ENCODE measurements at regions not wholly inside any gene's neighbourhood (a gene's known extent, or its start where the extent isn't known, plus 50 kb on each side); places are given as distances from the start of the nearest gene placed in this dataset.

DNA sequence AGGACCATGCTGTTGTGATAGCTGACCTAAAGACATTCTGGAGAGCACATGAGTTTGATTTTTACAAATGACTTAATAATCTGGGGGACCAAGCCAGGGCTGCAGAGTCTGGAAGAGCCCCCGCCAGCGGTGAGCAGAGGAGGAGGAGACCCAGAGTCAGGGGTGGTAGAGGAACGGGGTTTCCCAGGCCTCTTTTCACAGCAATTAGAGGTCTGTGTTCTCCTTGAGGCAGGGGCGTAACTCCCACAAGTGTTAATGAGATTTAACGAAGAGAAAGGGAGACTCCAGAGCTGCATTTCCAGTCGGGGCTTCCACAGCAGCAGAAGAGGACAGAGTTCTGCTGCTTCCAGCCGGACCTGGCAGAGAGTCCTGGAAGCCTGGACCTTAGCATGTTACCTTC is 137.9 kb upstream of the SLC24A2 start:
- peaks cover 20% of the 10 kb centered on the region for H3K27me3 ChIP-seq (ENCODE audit: insufficient read depth, insufficient read length)

DNA sequence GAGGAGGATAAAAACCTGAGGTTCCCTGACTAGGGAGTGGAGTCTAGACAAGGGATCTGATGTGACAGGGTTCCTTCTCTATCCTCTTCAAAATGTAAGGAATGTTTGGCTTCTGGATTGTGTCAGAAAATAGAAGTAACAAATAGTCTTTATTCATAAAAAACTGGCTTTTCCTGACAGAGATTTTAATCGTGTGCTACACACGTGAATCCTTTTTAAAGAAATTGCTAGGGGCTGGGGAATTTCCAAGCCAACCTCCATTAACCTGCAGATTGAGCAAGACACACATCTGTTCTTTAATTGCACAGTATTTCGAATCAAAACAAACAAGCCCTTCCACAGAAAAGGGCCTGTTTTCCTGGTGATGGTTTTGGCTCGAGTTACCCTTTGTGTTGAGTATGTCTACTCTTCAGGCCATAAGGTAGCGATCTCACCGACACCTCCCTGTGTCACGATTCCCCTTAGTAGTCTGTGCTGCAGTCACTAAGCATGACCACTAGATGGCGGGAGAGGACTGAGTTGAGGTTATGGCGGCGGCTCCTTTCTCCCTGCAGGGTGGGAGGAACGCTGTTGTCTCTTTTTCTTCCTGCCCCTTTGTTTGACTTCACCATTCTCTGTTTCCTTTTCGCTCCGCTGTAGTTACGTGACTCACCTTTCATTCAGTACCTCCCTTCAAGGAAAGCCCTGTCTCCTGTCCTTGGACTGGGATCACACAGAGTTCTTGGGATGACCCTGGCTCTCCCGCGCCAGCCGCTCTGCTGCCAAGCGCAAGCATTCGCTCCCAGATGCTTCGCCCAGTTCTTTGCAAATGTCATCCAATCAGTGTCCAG is 137.1 kb upstream of the SLC24A2 start:
- no peak overlapping the region for H3K9ac ChIP-seq (ENCODE audit: insufficient read length, low read depth)
- no peak overlapping the region for H3K4me3 ChIP-seq (ENCODE audit: insufficient read length, low read depth)
- no peaks in the 10 kb centered on the region for H3K9me3 ChIP-seq (ENCODE audit: insufficient read depth, low read length)
- TF ChIP-seq ZNF274 (IDR thresholded peaks at IDR 0.05; ENCODE audit: low read depth, low read length) (no peak), SUZ12 (IDR thresholded peaks at IDR 0.05; ENCODE audit: extremely low read depth, insufficient read depth, insufficient read length) (no peak), YY1 (IDR thresholded peaks at IDR 0.05; ENCODE audit: insufficient read depth, insufficient read length) (no peak)
- peak; percentile 74 for DNase-seq (ENCODE audit: low read depth, low spot score)
- no peaks in the 10 kb centered on the region for H3K4me1 ChIP-seq (ENCODE audit: insufficient read depth, insufficient read length)
- H3K36me3 ChIP-seq (ENCODE audit: insufficient read depth, insufficient read length, low read length) = no peaks in the 10 kb centered on the region
- H3K27me3 ChIP-seq (ENCODE audit: insufficient read depth, insufficient read length) = peaks cover 20% of the 10 kb centered on the region

More for the DNA sequence above, 137.9 kb upstream of the SLC24A2 start:
- H3K4me3 ChIP-seq (ENCODE audit: insufficient read length, low read depth) = no peak overlapping the region
- no peak for DNase-seq (ENCODE audit: low read depth, low spot score)
- H3K9ac ChIP-seq (ENCODE audit: insufficient read length, low read depth) = no peak overlapping the region
- no peaks in the 10 kb centered on the region for H3K4me1 ChIP-seq (ENCODE audit: insufficient read depth, insufficient read length)
- H3K36me3 ChIP-seq (ENCODE audit: insufficient read depth, insufficient read length, low read length) = no peaks in the 10 kb centered on the region
- no peaks in the 10 kb centered on the region for H3K9me3 ChIP-seq (ENCODE audit: insufficient read depth, low read length)
- TF ChIP-seq YY1 (IDR thresholded peaks at IDR 0.05; ENCODE audit: insufficient read depth, insufficient read length) (no peak), SUZ12 (IDR thresholded peaks at IDR 0.05; ENCODE audit: extremely low read depth, insufficient read depth, insufficient read length) (no peak), ZNF274 (IDR thresholded peaks at IDR 0.05; ENCODE audit: low read depth, low read length) (no peak)

DNA sequence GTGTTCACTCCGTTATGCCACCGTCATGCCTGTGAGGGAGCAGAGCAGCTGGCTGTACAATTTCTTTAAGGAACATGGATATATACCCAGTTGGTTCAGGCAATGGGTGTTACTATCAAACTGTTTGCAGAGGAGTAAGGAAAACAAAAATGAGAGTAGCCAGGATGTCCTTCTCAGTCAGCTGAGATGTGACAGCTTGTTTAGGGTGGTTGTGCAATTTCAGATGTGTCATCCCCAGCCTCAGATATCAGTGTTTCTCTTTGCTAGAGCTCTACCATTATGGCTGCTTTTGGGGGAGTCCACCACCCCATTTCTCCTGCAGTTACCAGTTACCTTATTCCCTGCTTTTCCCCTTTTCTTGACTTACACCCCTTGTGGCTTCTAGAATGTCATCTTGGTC is 135.2 kb upstream of the SLC24A2 start:
- H3K9me3 ChIP-seq (ENCODE audit: insufficient read depth, low read length) = no peaks in the 10 kb centered on the region
- no peak for DNase-seq (ENCODE audit: low read depth, low spot score)
- peaks cover 20% of the 10 kb centered on the region for H3K27me3 ChIP-seq (ENCODE audit: insufficient read depth, insufficient read length)
- H3K9ac ChIP-seq (ENCODE audit: insufficient read length, low read depth) = no peak overlapping the region
- no peaks in the 10 kb centered on the region for H3K4me1 ChIP-seq (ENCODE audit: insufficient read depth, insufficient read length)
- H3K36me3 ChIP-seq (ENCODE audit: insufficient read depth, insufficient read length, low read length) = no peaks in the 10 kb centered on the region
- no peak for TF ChIP-seq SUZ12 (IDR thresholded peaks at IDR 0.05; ENCODE audit: extremely low read depth, insufficient read depth, insufficient read length)
- no peak for TF ChIP-seq ZNF274 (IDR thresholded peaks at IDR 0.05; ENCODE audit: low read depth, low read length)
- no peak for TF ChIP-seq YY1 (IDR thresholded peaks at IDR 0.05; ENCODE audit: insufficient read depth, insufficient read length)
- H3K4me3 ChIP-seq (ENCODE audit: insufficient read length, low read depth) = no peak overlapping the region

DNA sequence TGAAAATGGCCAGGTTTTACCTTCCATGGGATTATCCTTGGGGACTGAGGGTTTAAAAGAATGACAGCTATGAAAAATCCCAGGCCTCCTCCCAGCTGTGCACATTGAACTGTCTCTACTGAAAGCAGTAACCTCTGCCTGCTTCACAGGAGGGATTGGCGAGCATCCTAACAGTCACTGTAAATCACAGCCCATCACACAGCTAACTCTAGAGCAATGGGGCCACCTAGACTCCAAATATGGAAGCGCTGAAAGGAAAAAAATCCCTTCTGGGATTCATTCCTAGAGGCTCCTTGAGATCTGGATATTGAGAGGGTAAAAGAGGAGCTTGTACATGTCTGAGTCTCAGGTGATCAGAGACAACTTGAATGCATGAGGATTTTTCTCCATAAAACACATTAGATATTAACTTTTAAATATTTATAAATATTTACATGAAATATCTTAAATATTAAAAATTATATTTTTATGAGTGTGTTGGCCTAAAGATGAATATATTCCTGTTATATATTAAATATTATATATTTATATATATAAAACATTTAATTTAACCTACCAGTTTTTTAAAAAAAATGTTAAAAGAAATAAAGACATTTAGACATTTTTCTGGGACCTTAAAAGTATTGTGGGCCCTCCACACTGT is 133.8 kb upstream of the SLC24A2 start:
- H3K9ac ChIP-seq (ENCODE audit: insufficient read length, low read depth) = no peak overlapping the region
- H3K4me1 ChIP-seq (ENCODE audit: insufficient read depth, insufficient read length) = no peaks in the 10 kb centered on the region
- TF ChIP-seq ZNF274 (IDR thresholded peaks at IDR 0.05; ENCODE audit: low read depth, low read length) (no peak), YY1 (IDR thresholded peaks at IDR 0.05; ENCODE audit: insufficient read depth, insufficient read length) (no peak), SUZ12 (IDR thresholded peaks at IDR 0.05; ENCODE audit: extremely low read depth, insufficient read depth, insufficient read length) (no peak)
- H3K4me3 ChIP-seq (ENCODE audit: insufficient read length, low read depth) = no peak overlapping the region
- no peaks in the 10 kb centered on the region for H3K9me3 ChIP-seq (ENCODE audit: insufficient read depth, low read length)
- peak; percentile 64 for DNase-seq (ENCODE audit: low read depth, low spot score)
- no peaks in the 10 kb centered on the region for H3K36me3 ChIP-seq (ENCODE audit: insufficient read depth, insufficient read length, low read length)
- peaks cover 20% of the 10 kb centered on the region for H3K27me3 ChIP-seq (ENCODE audit: insufficient read depth, insufficient read length)

DNA sequence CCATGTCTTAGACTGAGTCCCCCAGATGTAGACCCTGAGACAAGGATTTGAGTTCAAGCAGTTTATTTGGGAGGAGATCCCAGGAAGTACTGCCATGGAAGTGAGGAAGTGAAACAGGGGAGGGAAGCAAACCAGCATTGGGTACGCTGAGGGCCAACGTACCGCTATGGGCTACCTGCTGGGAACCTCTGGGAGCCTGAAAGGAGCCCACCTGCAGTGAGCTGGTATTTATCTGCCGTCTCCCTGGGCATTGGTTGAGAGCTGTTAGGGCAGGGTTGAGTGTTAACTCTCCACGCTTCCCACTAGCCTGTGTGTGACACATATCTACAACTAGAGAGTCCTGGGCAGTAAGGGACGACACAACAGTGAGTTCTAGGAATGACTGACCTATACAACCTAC is 131.6 kb upstream of the SLC24A2 start:
- no peak overlapping the region for H3K9ac ChIP-seq (ENCODE audit: insufficient read length, low read depth)
- no peaks in the 10 kb centered on the region for H3K4me1 ChIP-seq (ENCODE audit: insufficient read depth, insufficient read length)
- DNase-seq (ENCODE audit: low read depth, low spot score) = no peak
- H3K4me3 ChIP-seq (ENCODE audit: insufficient read length, low read depth) = no peak overlapping the region
- no peaks in the 10 kb centered on the region for H3K9me3 ChIP-seq (ENCODE audit: insufficient read depth, low read length)
- peaks cover 14% of the 10 kb centered on the region for H3K27me3 ChIP-seq (ENCODE audit: insufficient read depth, insufficient read length)
- TF ChIP-seq YY1 (IDR thresholded peaks at IDR 0.05; ENCODE audit: insufficient read depth, insufficient read length) (no peak), ZNF274 (IDR thresholded peaks at IDR 0.05; ENCODE audit: low read depth, low read length) (no peak)
- no peaks in the 10 kb centered on the region for H3K36me3 ChIP-seq (ENCODE audit: insufficient read depth, insufficient read length, low read length)

DNA sequence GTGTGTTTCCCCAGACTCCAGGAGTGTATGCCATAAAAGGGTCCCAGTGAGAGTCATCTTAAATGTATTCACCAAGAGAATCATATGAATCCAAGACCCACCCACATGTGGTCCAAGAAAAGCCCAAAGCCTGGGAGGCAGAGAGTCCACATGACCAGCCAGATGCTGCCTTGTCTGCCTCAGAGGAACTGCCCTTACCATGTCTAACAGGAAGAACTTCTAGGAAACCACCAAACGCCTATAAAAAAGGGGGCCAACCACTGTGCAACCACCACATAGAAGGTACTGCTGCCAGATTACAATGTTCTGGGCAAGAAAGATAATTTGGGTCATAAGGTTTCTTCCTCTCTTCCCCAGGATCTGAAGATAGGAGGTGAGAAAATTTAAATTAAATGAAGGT is 129.8 kb upstream of the SLC24A2 start:
- no peak overlapping the region for H3K9ac ChIP-seq (ENCODE audit: insufficient read length, low read depth)
- H3K36me3 ChIP-seq (ENCODE audit: insufficient read depth, insufficient read length, low read length) = no peaks in the 10 kb centered on the region
- H3K27me3 ChIP-seq (ENCODE audit: insufficient read depth, insufficient read length) = no peaks in the 10 kb centered on the region
- no peaks in the 10 kb centered on the region for H3K4me1 ChIP-seq (ENCODE audit: insufficient read depth, insufficient read length)
- DNase-seq (ENCODE audit: low read depth, low spot score) = no peak
- no peaks in the 10 kb centered on the region for H3K9me3 ChIP-seq (ENCODE audit: insufficient read depth, low read length)
- no peak overlapping the region for H3K4me3 ChIP-seq (ENCODE audit: insufficient read length, low read depth)
- TF ChIP-seq ZNF274 (IDR thresholded peaks at IDR 0.05; ENCODE audit: low read depth, low read length) (no peak), YY1 (IDR thresholded peaks at IDR 0.05; ENCODE audit: insufficient read depth, insufficient read length) (no peak), SUZ12 (IDR thresholded peaks at IDR 0.05; ENCODE audit: extremely low read depth, insufficient read depth, insufficient read length) (no peak)

DNA sequence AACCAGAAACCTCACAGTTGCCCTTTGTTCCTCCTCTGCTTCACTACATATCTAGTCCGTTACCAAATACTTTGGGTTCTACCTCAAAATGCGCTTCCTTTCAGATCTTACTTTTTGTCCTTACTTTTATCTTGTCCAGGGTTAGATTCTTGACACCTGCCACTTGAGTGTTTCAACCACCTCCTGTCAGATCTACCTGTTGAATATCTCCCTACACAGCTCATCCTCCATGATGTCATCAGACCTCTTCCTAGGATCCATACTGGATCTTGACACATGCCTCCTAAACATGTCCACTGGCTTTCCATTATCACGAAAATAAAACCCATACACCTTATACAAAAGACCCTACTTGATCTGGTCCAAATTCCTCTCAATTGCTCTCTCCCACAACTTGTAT is 125.2 kb upstream of the SLC24A2 start:
- DNase-seq (ENCODE audit: low read depth, low spot score) = no peak
- TF ChIP-seq SUZ12 (IDR thresholded peaks at IDR 0.05; ENCODE audit: extremely low read depth, insufficient read depth, insufficient read length) = no peak
- no peak for TF ChIP-seq ZNF274 (IDR thresholded peaks at IDR 0.05; ENCODE audit: low read depth, low read length)
- no peak for TF ChIP-seq YY1 (IDR thresholded peaks at IDR 0.05; ENCODE audit: insufficient read depth, insufficient read length)
- H3K4me3 ChIP-seq (ENCODE audit: insufficient read length, low read depth) = no peak overlapping the region
- H3K36me3 ChIP-seq (ENCODE audit: insufficient read depth, insufficient read length, low read length) = no peaks in the 10 kb centered on the region
- no peaks in the 10 kb centered on the region for H3K4me1 ChIP-seq (ENCODE audit: insufficient read depth, insufficient read length)
- H3K9me3 ChIP-seq (ENCODE audit: insufficient read depth, low read length) = no peaks in the 10 kb centered on the region
- no peak overlapping the region for H3K9ac ChIP-seq (ENCODE audit: insufficient read length, low read depth)
- no peaks in the 10 kb centered on the region for H3K27me3 ChIP-seq (ENCODE audit: insufficient read depth, insufficient read length)
